Type B pancreatic cell (in vitro differentiated cells): ENCODE measurements at regions not wholly inside any gene's neighbourhood (a gene's known extent, or its start where the extent isn't known, plus 50 kb on each side); places are given as distances from the start of the nearest gene placed in this dataset.

ENCODE experiments used
- DNase-seq: peaks from one replicate; pipeline ENCODE4 v3.0.0; 2021; ENCODE audit warnings: mixed read lengths; ENCODE audit not compliant: unreplicated experiment; ENCODE audit errors: extremely low spot score
- H3K27ac Mint-ChIP-seq: 2 replicates; pipeline ENCODE4 v1.8.0; 2021; ENCODE audit warnings: mild to moderate bottlenecking, mixed read lengths
- H3K27me3 Mint-ChIP-seq: 2 replicates; pipeline ENCODE4 v1.8.0; 2021; ENCODE audit warnings: mixed read lengths
- H3K36me3 Mint-ChIP-seq: 2 replicates; pipeline ENCODE4 v1.8.0; 2021; ENCODE audit warnings: mixed read lengths
- H3K4me1 Mint-ChIP-seq: one replicate; pipeline ENCODE4 v1.8.0; 2021; ENCODE audit warnings: mixed read lengths; ENCODE audit not compliant: unreplicated experiment
- H3K4me3 Mint-ChIP-seq: 2 replicates; pipeline ENCODE4 v1.8.0; 2021; ENCODE audit warnings: mild to moderate bottlenecking, mixed read lengths
- H3K9me3 Mint-ChIP-seq: 2 replicates; pipeline ENCODE4 v1.8.0; 2021; ENCODE audit warnings: mixed read lengths
- TF ChIP-seq, protein P1 (sequence below): fragments of 200-600 bp; sonication (generic); conservative IDR thresholded peaks from 2 replicates; pipeline ENCODE4 v1.5.0; 2021; ENCODE audit warnings: antibody characterized with exemption, mild to moderate bottlenecking

DNA sequence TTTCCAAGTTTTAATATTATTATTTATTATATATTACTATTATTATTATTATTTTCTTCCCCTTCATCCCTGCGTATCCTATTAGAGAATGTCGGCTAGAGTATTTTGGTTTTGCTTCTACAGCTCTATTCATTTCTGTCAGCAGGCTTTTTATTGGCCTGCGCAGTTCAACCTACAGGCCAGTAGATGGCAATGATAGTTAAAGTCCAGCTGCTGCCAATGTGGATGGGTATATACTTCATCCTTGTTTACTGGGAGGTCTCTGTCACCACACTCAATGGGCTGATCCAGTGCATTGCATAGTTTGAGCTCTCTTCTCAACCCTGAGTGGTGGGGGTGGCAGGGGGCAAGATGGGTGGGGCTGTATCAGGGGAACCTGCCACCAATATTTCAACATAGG lies 799.8 kb downstream of the NSUN3 start:
- TF ChIP-seq, protein P1, sequence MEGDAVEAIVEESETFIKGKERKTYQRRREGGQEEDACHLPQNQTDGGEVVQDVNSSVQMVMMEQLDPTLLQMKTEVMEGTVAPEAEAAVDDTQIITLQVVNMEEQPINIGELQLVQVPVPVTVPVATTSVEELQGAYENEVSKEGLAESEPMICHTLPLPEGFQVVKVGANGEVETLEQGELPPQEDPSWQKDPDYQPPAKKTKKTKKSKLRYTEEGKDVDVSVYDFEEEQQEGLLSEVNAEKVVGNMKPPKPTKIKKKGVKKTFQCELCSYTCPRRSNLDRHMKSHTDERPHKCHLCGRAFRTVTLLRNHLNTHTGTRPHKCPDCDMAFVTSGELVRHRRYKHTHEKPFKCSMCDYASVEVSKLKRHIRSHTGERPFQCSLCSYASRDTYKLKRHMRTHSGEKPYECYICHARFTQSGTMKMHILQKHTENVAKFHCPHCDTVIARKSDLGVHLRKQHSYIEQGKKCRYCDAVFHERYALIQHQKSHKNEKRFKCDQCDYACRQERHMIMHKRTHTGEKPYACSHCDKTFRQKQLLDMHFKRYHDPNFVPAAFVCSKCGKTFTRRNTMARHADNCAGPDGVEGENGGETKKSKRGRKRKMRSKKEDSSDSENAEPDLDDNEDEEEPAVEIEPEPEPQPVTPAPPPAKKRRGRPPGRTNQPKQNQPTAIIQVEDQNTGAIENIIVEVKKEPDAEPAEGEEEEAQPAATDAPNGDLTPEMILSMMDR: peak; percentile 76
- no peak overlapping the region for H3K4me3 Mint-ChIP-seq
- peaks cover 10% of the 10 kb centered on the region for H3K9me3 Mint-ChIP-seq
- H3K36me3 Mint-ChIP-seq: peaks cover 4% of the 10 kb centered on the region
- H3K27me3 Mint-ChIP-seq: no peaks in the 10 kb centered on the region
- H3K27ac Mint-ChIP-seq: no peak overlapping the region
- no peaks in the 10 kb centered on the region for H3K4me1 Mint-ChIP-seq
- no peak for DNase-seq

DNA sequence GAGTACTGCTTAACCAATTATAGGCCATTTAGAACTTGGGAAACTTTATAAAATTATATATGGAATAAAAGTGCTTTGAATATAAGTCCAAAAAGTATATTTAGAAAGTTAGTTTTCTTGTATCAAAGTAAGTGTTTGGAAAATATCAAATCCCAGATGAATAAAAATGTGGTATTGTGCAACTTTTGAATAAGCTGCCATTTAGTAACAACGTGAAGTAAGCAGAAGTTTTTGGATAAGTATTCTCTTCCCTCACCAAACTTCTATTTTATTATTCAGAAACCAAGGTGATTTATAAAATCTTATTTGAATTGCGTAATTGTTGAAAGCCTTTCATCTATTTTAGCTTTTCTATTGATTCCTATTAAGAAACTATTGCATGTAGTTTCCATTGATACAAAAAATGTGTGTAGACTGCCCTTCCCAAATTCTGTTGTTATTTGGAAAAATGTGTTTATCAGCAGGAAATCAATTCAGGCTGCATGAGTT lies 806.2 kb downstream of the NSUN3 start:
- no peak for DNase-seq
- Mint-ChIP-seq H3K27me3 (no peaks in the 10 kb centered on the region), H3K36me3 (no peaks in the 10 kb centered on the region), H3K27ac (no peak overlapping the region), H3K4me1 (no peaks in the 10 kb centered on the region), H3K4me3 (no peak overlapping the region), H3K9me3 (no peaks in the 10 kb centered on the region)
- TF ChIP-seq, protein P1: no peak

DNA sequence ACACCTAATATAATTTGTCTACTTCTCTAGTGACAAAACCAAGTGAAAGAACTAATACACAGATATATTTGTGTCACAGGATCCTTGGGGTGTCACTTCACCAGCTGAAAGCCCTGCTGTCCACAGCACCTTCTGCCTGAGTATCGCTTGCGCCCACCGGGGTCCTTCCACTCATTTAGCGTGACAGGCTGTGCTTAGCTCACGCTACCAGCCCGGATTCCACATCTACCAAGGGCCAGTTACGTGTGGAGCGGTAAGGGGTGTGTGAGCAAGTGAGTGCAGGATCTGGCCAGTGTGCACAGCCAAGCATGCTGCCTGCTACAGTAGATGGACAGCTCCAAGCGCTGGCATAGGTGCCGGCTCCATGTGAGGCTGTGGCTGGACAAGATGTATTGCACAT lies 810.9 kb downstream of the NSUN3 start:
- TF ChIP-seq, protein P1: no peak
- Mint-ChIP-seq H3K36me3 (no peaks in the 10 kb centered on the region), H3K4me1 (no peaks in the 10 kb centered on the region), H3K9me3 (no peaks in the 10 kb centered on the region), H3K27me3 (no peaks in the 10 kb centered on the region), H3K4me3 (no peak overlapping the region), H3K27ac (no peak overlapping the region)
- no peak for DNase-seq

DNA sequence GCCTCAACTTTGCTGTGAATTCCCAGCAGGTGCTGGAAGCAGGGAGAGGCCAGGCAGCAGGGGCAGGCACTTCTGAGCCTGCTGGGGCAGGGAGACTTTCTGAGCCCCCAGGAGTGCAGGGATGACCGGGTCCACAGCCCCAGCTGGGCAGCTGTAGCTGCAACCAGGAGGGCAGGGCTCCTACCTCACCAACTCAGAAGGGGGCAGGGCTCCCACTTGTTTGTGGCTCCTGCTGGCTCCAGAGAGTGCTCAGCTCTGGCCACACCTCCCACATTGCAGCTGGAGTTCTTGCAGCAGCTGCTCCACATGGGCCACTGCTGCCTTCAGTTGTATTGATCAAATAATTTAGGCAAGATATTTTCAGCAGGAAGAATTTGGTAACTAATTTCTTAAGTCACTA lies 812.3 kb downstream of the NSUN3 start:
- H3K36me3 Mint-ChIP-seq: no peaks in the 10 kb centered on the region
- TF ChIP-seq, protein P1: no peak
- no peaks in the 10 kb centered on the region for H3K4me1 Mint-ChIP-seq
- no peaks in the 10 kb centered on the region for H3K27me3 Mint-ChIP-seq
- H3K4me3 Mint-ChIP-seq: no peak overlapping the region
- no peaks in the 10 kb centered on the region for H3K9me3 Mint-ChIP-seq
- no peak overlapping the region for H3K27ac Mint-ChIP-seq
- no peak for DNase-seq

DNA sequence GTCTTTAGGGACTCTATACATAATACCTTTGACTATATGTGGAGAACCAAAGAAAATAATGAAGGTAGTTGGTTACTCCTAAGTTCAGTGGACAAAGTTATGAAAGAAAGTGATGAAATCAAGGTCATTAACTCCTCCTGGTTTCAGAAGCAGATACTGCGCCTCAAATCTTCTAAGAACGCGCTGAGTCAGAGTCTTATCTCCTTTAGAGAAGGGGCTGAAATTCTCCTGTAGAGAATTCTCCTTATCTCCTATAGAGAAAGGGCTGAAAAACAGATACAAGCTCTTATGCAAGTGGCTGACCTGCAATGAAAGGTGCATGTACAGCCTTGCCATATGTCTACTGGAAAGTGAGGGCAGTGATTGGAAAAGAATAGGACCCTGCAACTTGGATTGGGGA lies 824.2 kb downstream of the NSUN3 start:
- Mint-ChIP-seq H3K36me3 (no peaks in the 10 kb centered on the region), H3K4me3 (no peak overlapping the region), H3K9me3 (no peaks in the 10 kb centered on the region), H3K27ac (no peak overlapping the region), H3K4me1 (no peaks in the 10 kb centered on the region), H3K27me3 (peaks cover 17% of the 10 kb centered on the region)
- TF ChIP-seq, protein P1: no peak
- DNase-seq: no peak

DNA sequence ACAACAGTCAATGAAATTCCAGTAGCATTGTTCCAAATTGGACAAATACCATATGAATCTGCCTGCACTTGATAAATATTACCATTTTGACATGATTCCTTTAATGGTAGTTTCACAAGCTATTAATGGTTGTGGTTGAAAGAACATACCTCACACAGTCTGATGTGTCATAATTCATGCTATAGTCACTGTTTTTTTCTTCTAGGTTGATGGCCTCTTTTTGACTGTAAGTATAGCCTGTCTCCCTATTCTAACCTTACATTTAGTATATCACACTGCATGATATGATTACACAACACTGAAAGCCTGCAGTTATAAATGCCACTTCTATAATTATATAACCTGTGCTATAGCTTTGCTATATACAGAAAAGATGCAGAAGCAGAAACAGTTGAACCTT lies 834.1 kb downstream of the NSUN3 start:
- H3K27ac Mint-ChIP-seq: no peak overlapping the region
- no peak for DNase-seq
- H3K27me3 Mint-ChIP-seq: peaks cover 4% of the 10 kb centered on the region
- no peaks in the 10 kb centered on the region for H3K36me3 Mint-ChIP-seq
- TF ChIP-seq, protein P1: no peak
- no peak overlapping the region for H3K4me3 Mint-ChIP-seq
- H3K4me1 Mint-ChIP-seq: no peaks in the 10 kb centered on the region
- no peaks in the 10 kb centered on the region for H3K9me3 Mint-ChIP-seq
